HepG2 (cell line): ENCODE measurements at regions not wholly inside any gene's neighbourhood (a gene's known extent, or its start where the extent isn't known, plus 50 kb on each side); places are given as distances from the start of the nearest gene placed in this dataset.

Experiments
- CBX1 ChIP-seq: IDR thresholded peaks from one replicate; pipeline ENCODE4 v1.6.1; 2016; ENCODE audit warnings: antibody characterized with exemption, low read depth
- GFI1 ChIP-seq: sonication (generic); formaldehyde crosslinking; IDR thresholded peaks from 2 replicates; pipeline ENCODE4 v1.5.0; 2020; ENCODE audit warnings: missing genetic modification reagents, mild to moderate bottlenecking, borderline replicate concordance
- MAF1 ChIP-seq: sonication (generic); formaldehyde crosslinking; IDR thresholded peaks from 2 replicates; pipeline ENCODE4 v1.5.0; 2020; ENCODE audit warnings: missing genetic modification reagents, borderline replicate concordance
- MAFF ChIP-seq: IDR thresholded peaks from 2 replicates; pipeline ENCODE4 v1.6.1; 2011; ENCODE audit warnings: low read depth, low read length, improper control_type of control experiment
- NFKB2 ChIP-seq: sonication (generic); formaldehyde crosslinking; IDR thresholded peaks from 2 replicates; pipeline ENCODE4 v1.4.0; 2020; ENCODE audit warnings: missing genetic modification reagents, borderline replicate concordance
- RFX5 ChIP-seq: IDR thresholded peaks from 2 replicates; pipeline ENCODE4 v1.6.1; 2011; ENCODE audit warnings: low read depth, low read length, improper control_type of control experiment
- ZC3H13 ChIP-seq: sonication (generic); formaldehyde crosslinking; IDR thresholded peaks from 2 replicates; pipeline ENCODE4 v1.8.1; 2023; ENCODE audit warnings: mild to moderate bottlenecking, missing genetic modification reagents, moderate library complexity
- ZNF619 ChIP-seq: sonication (generic); formaldehyde crosslinking; IDR thresholded peaks from 2 replicates; pipeline ENCODE4 v1.4.0; 2020; ENCODE audit warnings: mild to moderate bottlenecking, missing genetic modification reagents
- ZNF792 ChIP-seq: IDR thresholded peaks from 2 replicates; pipeline ENCODE4 v1.6.1; 2016
- TF ChIP-seq, protein P1 (sequence below): sonication (generic); formaldehyde crosslinking; IDR thresholded peaks from 2 replicates; pipeline ENCODE4 v1.5.0; 2020; ENCODE audit warnings: mild to moderate bottlenecking, missing genetic modification reagents, moderate library complexity
- TF ChIP-seq, protein P2 (sequence below): sonication (generic); formaldehyde crosslinking; IDR thresholded peaks from 2 replicates; pipeline ENCODE4 v1.4.0; 2020; ENCODE audit warnings: missing genetic modification reagents

DNA sequence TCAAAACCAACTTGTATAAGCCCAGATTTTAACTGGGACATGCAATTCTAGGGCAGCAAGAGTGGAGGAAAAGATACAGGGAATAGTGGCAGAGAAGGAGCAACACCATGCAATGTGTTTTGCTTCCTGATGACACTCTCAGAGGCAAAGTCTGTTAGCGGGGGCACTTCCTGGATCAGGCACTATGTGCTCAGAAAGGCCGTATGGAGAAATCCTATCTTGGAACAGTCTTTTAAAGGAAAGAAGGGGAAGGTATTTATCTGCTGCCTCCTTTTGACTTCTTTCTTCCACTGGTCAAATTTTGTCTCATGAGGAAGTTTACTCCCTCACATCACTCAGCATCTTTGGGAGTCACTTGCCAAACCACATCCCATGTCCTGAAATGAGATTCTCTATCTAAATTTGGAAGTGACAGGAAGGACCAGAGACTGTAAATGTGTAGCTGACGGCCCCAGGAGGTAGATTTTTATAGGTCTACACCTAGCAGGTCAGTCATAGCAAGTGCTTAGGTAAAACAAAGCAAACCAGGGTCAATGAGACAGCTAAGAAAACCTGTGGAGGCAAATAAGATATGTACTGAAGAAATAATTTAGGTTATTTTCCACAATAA lies 91.7 kb upstream of the ELOVL5 start:
- TF ChIP-seq ZC3H13 (CRISPR knock-in tag) (no peak), ZNF792 (CRISPR knock-in tag) (no peak), CBX1 (no peak), GFI1 (CRISPR knock-in tag) (no peak), MAF1 (no peak), NFKB2 (CRISPR knock-in tag) (no peak), RFX5 (no peak), ZNF619 (CRISPR knock-in tag) (no peak), MAFF (no peak)
- TF ChIP-seq, protein P1, sequence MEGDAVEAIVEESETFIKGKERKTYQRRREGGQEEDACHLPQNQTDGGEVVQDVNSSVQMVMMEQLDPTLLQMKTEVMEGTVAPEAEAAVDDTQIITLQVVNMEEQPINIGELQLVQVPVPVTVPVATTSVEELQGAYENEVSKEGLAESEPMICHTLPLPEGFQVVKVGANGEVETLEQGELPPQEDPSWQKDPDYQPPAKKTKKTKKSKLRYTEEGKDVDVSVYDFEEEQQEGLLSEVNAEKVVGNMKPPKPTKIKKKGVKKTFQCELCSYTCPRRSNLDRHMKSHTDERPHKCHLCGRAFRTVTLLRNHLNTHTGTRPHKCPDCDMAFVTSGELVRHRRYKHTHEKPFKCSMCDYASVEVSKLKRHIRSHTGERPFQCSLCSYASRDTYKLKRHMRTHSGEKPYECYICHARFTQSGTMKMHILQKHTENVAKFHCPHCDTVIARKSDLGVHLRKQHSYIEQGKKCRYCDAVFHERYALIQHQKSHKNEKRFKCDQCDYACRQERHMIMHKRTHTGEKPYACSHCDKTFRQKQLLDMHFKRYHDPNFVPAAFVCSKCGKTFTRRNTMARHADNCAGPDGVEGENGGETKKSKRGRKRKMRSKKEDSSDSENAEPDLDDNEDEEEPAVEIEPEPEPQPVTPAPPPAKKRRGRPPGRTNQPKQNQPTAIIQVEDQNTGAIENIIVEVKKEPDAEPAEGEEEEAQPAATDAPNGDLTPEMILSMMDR (CRISPR knock-in tag) = no peak
- TF ChIP-seq, protein P2, sequence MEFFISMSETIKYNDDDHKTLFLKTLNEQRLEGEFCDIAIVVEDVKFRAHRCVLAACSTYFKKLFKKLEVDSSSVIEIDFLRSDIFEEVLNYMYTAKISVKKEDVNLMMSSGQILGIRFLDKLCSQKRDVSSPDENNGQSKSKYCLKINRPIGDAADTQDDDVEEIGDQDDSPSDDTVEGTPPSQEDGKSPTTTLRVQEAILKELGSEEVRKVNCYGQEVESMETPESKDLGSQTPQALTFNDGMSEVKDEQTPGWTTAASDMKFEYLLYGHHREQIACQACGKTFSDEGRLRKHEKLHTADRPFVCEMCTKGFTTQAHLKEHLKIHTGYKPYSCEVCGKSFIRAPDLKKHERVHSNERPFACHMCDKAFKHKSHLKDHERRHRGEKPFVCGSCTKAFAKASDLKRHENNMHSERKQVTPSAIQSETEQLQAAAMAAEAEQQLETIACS (CRISPR knock-in tag) = no peak
